ENCODE measurements at regions not wholly inside any gene's neighbourhood (a gene's known extent, or its start where the extent isn't known, plus 50 kb on each side); places are given as distances from the start of the nearest gene placed in this dataset.

- no peak for DNase-seq
- no peak for TF ChIP-seq EZH2 (IDR thresholded peaks at IDR 0.05; ENCODE audit: insufficient read depth, poor library complexity, severe bottlenecking)
- TF ChIP-seq EZH2phosphoT487 (IDR thresholded peaks at IDR 0.05; ENCODE audit: insufficient read depth, low read depth) = no peak
- Histone ChIP-seq H3K79me2 (ENCODE audit: insufficient read depth) (no peaks in the 10 kb centered on the region), H3K27me3 (replicated peaks; ENCODE audit: insufficient read depth) (no peaks in the 10 kb centered on the region), H3F3A (ENCODE audit: insufficient read depth) (no peaks in the 10 kb centered on the region), H3K4me3 (no peak overlapping the region), H3K36me3 (ENCODE audit: low read depth) (no peaks in the 10 kb centered on the region), H3K9me3 (ENCODE audit: low read depth) (no peaks in the 10 kb centered on the region), H2AFZ (no peak overlapping the region), H3K9me2 (ENCODE audit: insufficient read depth) (no peaks in the 10 kb centered on the region), H3K4me2 (ENCODE audit: unreplicated experiment) (no peak overlapping the region), H3K9ac (no peak overlapping the region), H3K4me1 (ENCODE audit: insufficient read depth) (no peaks in the 10 kb centered on the region), H3K27ac (no peak overlapping the region), H4K20me1 (ENCODE audit: insufficient read depth) (no peaks in the 10 kb centered on the region)
- WGBS, 2 experiments (ENCODE audit: low coverage in 1 of 2, low lambda C conversion rate in 2 of 2, missing lambda C conversion rate in 2 of 2) = 0 to 3% methylated on average over 3 of the region's 3 CpGs
- in situ Hi-C loops (cut with MboI) = no loop called here
These were observed 427.9 kb downstream of the WDR72 start for GRCh38 chr15:53331328-53332190.

DNA sequence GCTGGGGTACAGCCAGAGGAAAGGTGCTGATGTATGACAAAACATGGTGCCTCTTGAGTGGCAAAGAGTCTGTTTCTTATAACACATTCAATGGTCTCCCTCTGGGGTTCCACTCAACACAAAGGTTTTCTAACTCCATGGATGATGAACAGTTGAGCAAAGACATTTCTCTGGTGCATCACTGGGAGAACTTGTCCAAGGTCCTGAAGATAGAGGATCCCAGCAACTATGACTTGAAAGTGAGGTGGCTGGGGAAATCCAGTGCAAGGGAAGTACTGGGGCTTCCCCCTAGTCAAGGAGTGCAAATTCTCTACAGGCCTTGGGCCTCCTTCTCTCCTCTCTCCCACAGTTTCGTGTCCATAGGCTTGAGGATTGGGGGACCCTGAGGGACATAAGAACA is 431.1 kb downstream of the WDR72 start:
- 0 to 8% methylated on average over 1 of the region's 1 CpG for WGBS, 2 experiments (ENCODE audit: low coverage in 1 of 2, low lambda C conversion rate in 2 of 2, missing lambda C conversion rate in 2 of 2)
- Histone ChIP-seq H3K4me1 (ENCODE audit: insufficient read depth) (no peaks in the 10 kb centered on the region), H3K4me2 (ENCODE audit: unreplicated experiment) (no peak overlapping the region), H3F3A (ENCODE audit: insufficient read depth) (no peaks in the 10 kb centered on the region), H3K36me3 (ENCODE audit: low read depth) (no peaks in the 10 kb centered on the region), H3K4me3 (no peak overlapping the region), H3K9ac (no peak overlapping the region), H3K79me2 (ENCODE audit: insufficient read depth) (no peaks in the 10 kb centered on the region), H3K27ac (no peak overlapping the region), H3K9me3 (ENCODE audit: low read depth) (no peaks in the 10 kb centered on the region), H3K9me2 (ENCODE audit: insufficient read depth) (no peaks in the 10 kb centered on the region), H2AFZ (no peak overlapping the region), H4K20me1 (ENCODE audit: insufficient read depth) (no peaks in the 10 kb centered on the region), H3K27me3 (replicated peaks; ENCODE audit: insufficient read depth) (no peaks in the 10 kb centered on the region)
- DNase-seq = no peak
- in situ Hi-C loops (cut with MboI) = no loop called here
- TF ChIP-seq EZH2 (IDR thresholded peaks at IDR 0.05; ENCODE audit: insufficient read depth, poor library complexity, severe bottlenecking) = no peak
- TF ChIP-seq EZH2phosphoT487 (IDR thresholded peaks at IDR 0.05; ENCODE audit: insufficient read depth, low read depth) = no peak

DNA sequence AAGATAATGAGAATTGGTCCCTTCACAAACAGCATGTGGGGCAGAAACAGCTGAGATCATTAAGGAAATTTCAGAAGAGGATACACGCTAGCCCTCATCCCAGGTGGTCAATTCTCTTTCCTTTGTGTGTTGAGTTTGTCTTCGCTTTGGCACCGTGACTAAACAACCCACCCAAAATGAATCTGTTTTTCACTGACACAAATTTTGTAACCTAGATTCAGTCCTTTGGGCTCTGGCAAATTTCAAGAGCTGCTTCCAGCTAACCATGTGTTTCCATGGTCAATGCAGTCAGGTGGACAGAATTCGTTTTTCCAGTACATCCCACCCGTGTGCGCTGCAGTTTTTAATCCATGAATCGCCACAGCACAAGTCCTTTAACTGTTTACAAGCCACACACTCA is 435.4 kb downstream of the WDR72 start:
- Histone ChIP-seq H3K36me3 (ENCODE audit: low read depth) (no peaks in the 10 kb centered on the region), H3K4me1 (ENCODE audit: insufficient read depth) (no peaks in the 10 kb centered on the region), H3K4me3 (no peak overlapping the region), H4K20me1 (ENCODE audit: insufficient read depth) (no peaks in the 10 kb centered on the region), H3K9me2 (ENCODE audit: insufficient read depth) (no peaks in the 10 kb centered on the region), H3K9me3 (ENCODE audit: low read depth) (no peaks in the 10 kb centered on the region), H3K27me3 (replicated peaks; ENCODE audit: insufficient read depth) (no peaks in the 10 kb centered on the region), H3K27ac (no peak overlapping the region), H3F3A (ENCODE audit: insufficient read depth) (no peaks in the 10 kb centered on the region), H3K79me2 (ENCODE audit: insufficient read depth) (no peaks in the 10 kb centered on the region), H3K4me2 (ENCODE audit: unreplicated experiment) (no peak overlapping the region), H2AFZ (no peak overlapping the region), H3K9ac (no peak overlapping the region)
- TF ChIP-seq EZH2phosphoT487 (IDR thresholded peaks at IDR 0.05; ENCODE audit: insufficient read depth, low read depth) (no peak), EZH2 (IDR thresholded peaks at IDR 0.05; ENCODE audit: insufficient read depth, poor library complexity, severe bottlenecking) (no peak)
- WGBS, 2 experiments (ENCODE audit: low coverage in 1 of 2, low lambda C conversion rate in 2 of 2, missing lambda C conversion rate in 2 of 2) = 30 to 31% methylated on average over 7 of the region's 7 CpGs
- in situ Hi-C loops (cut with MboI) = no loop called here
- no peak for DNase-seq

GRCh38 chr15:53323191-53323590 is 436.3 kb downstream of the WDR72 start:
- H3K9me3 ChIP-seq (ENCODE audit: low read depth) = no peaks in the 10 kb centered on the region
- no peak overlapping the region for H3K9ac ChIP-seq
- no peak overlapping the region for H3K4me2 ChIP-seq (ENCODE audit: unreplicated experiment)
- H2AFZ ChIP-seq = no peak overlapping the region
- H3K9me2 ChIP-seq (ENCODE audit: insufficient read depth) = no peaks in the 10 kb centered on the region
- DNase-seq = no peak
- no peak overlapping the region for H3K27ac ChIP-seq
- H4K20me1 ChIP-seq (ENCODE audit: insufficient read depth) = no peaks in the 10 kb centered on the region
- whole genome bisulfite sequencing, 2 experiments (ENCODE audit: low coverage in 1 of 2, low lambda C conversion rate in 2 of 2, missing lambda C conversion rate in 2 of 2) = 17 to 22% methylated on average over 3 of the region's 3 CpGs
- H3K4me3 ChIP-seq = no peak overlapping the region
- H3K36me3 ChIP-seq (ENCODE audit: low read depth) = no peaks in the 10 kb centered on the region
- no peaks in the 10 kb centered on the region for H3F3A ChIP-seq (ENCODE audit: insufficient read depth)
- H3K4me1 ChIP-seq (ENCODE audit: insufficient read depth) = no peaks in the 10 kb centered on the region
- TF ChIP-seq EZH2phosphoT487 (IDR thresholded peaks at IDR 0.05; ENCODE audit: insufficient read depth, low read depth) = no peak
- TF ChIP-seq EZH2 (IDR thresholded peaks at IDR 0.05; ENCODE audit: insufficient read depth, poor library complexity, severe bottlenecking) = no peak
- in situ Hi-C loops (cut with MboI) = no loop called here
- H3K79me2 ChIP-seq (ENCODE audit: insufficient read depth) = no peaks in the 10 kb centered on the region
- H3K27me3 ChIP-seq (replicated peaks; ENCODE audit: insufficient read depth) = no peaks in the 10 kb centered on the region
